Ascending aorta (tissue), 2 donors: ENCODE measurements at regions not wholly inside any gene's neighbourhood (a gene's known extent, or its start where the extent isn't known, plus 50 kb on each side); places are given as distances from the start of the nearest gene placed in this dataset.
"Not testable (repeated sequence)": the region's sequence is repeated elsewhere in the genome, so short reads cannot be mapped to it uniquely, and the experiment has no call there.

ENCODE experiments used
- DNase-seq, 2 donors: peaks; one replicate each; pipeline ENCODE4 v3.0.0-alpha.2; 2019; ENCODE audit warnings: low spot score in 2 of 2
- H3K27ac ChIP-seq, 2 donors: fragments of 200-600 bp; sonication (generic); one replicate each; pipeline ENCODE4 v1.5.1; 2016 to 2017; ENCODE audit warnings: mild to moderate bottlenecking in 1 of 2
- H3K27me3 ChIP-seq: fragments of 200-600 bp; sonication (generic); one replicate; pipeline ENCODE4 v1.5.1; 2017
- H3K36me3 ChIP-seq, 2 donors: fragments of 200-600 bp; sonication (generic); one replicate each; pipeline ENCODE4 v1.5.1; 2016
- H3K4me1 ChIP-seq, 2 donors: fragments of 200-600 bp; sonication (generic); one replicate each; pipeline ENCODE4 v1.5.1; 2016 to 2017; ENCODE audit warnings: mild to moderate bottlenecking in 1 of 2
- H3K4me3 ChIP-seq, 2 donors: fragments of 200-600 bp; sonication (generic); one replicate each; pipeline ENCODE4 v1.5.1; 2016 to 2017; ENCODE audit warnings: mild to moderate bottlenecking in 1 of 2
- H3K9me3 ChIP-seq, 2 donors: fragments of 200-600 bp; sonication (generic); one replicate each; pipeline ENCODE4 v1.5.1; 2016
- CTCF ChIP-seq, 3 experiments: fragments of 200-600 bp in 2 of 3; fragments of 450-650 bp in 1 of 3; sonication (generic) in 2 of 3; IDR thresholded peaks; one replicate each; pipeline ENCODE4 v1.5.1; 2016 to 2019; ENCODE audit warnings: antibody characterized with exemption in 3 of 3, mild to moderate bottlenecking in 1 of 3, moderate library complexity in 1 of 3
- intact Hi-C: fragments of 100-400 bp; cut with DNase I; formaldehyde crosslinking; loops from one replicate; pipeline ENCODE4 v1.15.1; 2023

- intact Hi-C loops, result no loop called here
- H3K4me1 ChIP-seq, result no peaks in the 10 kb centered on the region
- no peaks in the 10 kb centered on the region for H3K9me3 ChIP-seq
- no peak overlapping the region for H3K27ac ChIP-seq
- H3K4me3 ChIP-seq, result no peak overlapping the region
- H3K27me3 ChIP-seq, result no peaks in the 10 kb centered on the region
- DNase-seq, result no peak
- H3K36me3 ChIP-seq, result no peaks in the 10 kb centered on the region
- no peak for TF ChIP-seq CTCF (IDR thresholded peaks at IDR 0.05)
Measured at GRCh38 chr9:73962792-73963191, 534.3 kb upstream of the RORB start.

GRCh38 chr9:73969936-73970335 is 527.2 kb upstream of the RORB start:
- intact Hi-C loops, result no loop called here
- H3K36me3 ChIP-seq, result no peaks in the 10 kb centered on the region
- H3K4me3 ChIP-seq, result no peak overlapping the region
- no peaks in the 10 kb centered on the region for H3K4me1 ChIP-seq
- H3K27ac ChIP-seq, result no peak overlapping the region
- no peak for DNase-seq
- no peaks in the 10 kb centered on the region for H3K27me3 ChIP-seq
- TF ChIP-seq CTCF (IDR thresholded peaks at IDR 0.05), result no peak
- no peaks in the 10 kb centered on the region for H3K9me3 ChIP-seq

GRCh38 chr9:73976424-73976823 is 520.7 kb upstream of the RORB start:
- H3K36me3 ChIP-seq, H3K27me3 ChIP-seq, H3K4me3 ChIP-seq, intact Hi-C loops, DNase-seq, H3K27ac ChIP-seq, H3K9me3 ChIP-seq, H3K4me1 ChIP-seq: not testable (repeated sequence)

- Histone ChIP-seq H3K4me3 (no peak overlapping the region), H3K27me3 (no peaks in the 10 kb centered on the region), H3K27ac (no peak overlapping the region), H3K4me1 (no peaks in the 10 kb centered on the region), H3K9me3 (no peaks in the 10 kb centered on the region), H3K36me3 (no peaks in the 10 kb centered on the region)
- no peak for DNase-seq
- intact Hi-C loops, result no loop called here
- no peak for TF ChIP-seq CTCF (IDR thresholded peaks at IDR 0.05)
Measured at GRCh38 chr9:73979894-73980264, 517.3 kb upstream of the RORB start.

- Histone ChIP-seq H3K27ac (no peak overlapping the region), H3K27me3 (no peaks in the 10 kb centered on the region), H3K36me3 (no peaks in the 10 kb centered on the region), H3K4me3 (no peak overlapping the region), H3K4me1 (no peaks in the 10 kb centered on the region), H3K9me3 (no peaks in the 10 kb centered on the region)
- no peak for TF ChIP-seq CTCF (IDR thresholded peaks at IDR 0.05)
- intact Hi-C loops, result no loop called here
- no peak for DNase-seq
Measured at GRCh38 chr9:73980754-73981153, 516.4 kb upstream of the RORB start.

- intact Hi-C loops, result no loop called here
- no peak overlapping the region for H3K4me3 ChIP-seq
- no peak overlapping the region for H3K27ac ChIP-seq
- no peak for DNase-seq
- H3K36me3 ChIP-seq, result no peaks in the 10 kb centered on the region
- no peak for TF ChIP-seq CTCF (IDR thresholded peaks at IDR 0.05)
- no peaks in the 10 kb centered on the region for H3K27me3 ChIP-seq
- no peaks in the 10 kb centered on the region for H3K9me3 ChIP-seq
- H3K4me1 ChIP-seq, result no peaks in the 10 kb centered on the region
Measured at GRCh38 chr9:73981405-73981804, 515.7 kb upstream of the RORB start.
